T-cell (primary cell): ENCODE measurements at regions not wholly inside any gene's neighbourhood (a gene's known extent, or its start where the extent isn't known, plus 50 kb on each side); places are given as distances from the start of the nearest gene placed in this dataset.

Experiments used
- ATAC-seq, 4 experiments: fragments of 200-7000 bp in 3 of 4; fragments of 150-1000 bp in 1 of 4; cut with Tn5 transposase; replicated peaks in 1 of 4; 1 replicate in 3 of 4; 2 replicates in 1 of 4; pipeline ENCODE4 v1.10.0; 2021; ENCODE audit warnings: moderate library complexity in 3 of 4, mild to moderate bottlenecking in 2 of 4, moderate number of reproducible peaks in 1 of 4
- CTCF ChIA-PET, 2 donors: fragments of 300-600 bp; sonication (Branson Sonifier 250); formaldehyde crosslinking; loops; one replicate each; lab custom pipeline; 2022; ENCODE audit warnings: antibody characterized with exemption in 2 of 2; lab: Charles Lee
- POLR2A ChIA-PET, 2 donors: fragments of 300-600 bp; sonication (Branson Sonifier 250); formaldehyde crosslinking; loops; one replicate each; lab custom pipeline; 2022; ENCODE audit warnings: antibody characterized with exemption in 2 of 2; lab: Charles Lee
- DNase-seq, 35 experiments: peaks; one replicate each; pipeline versions ENCODE4 v3.0.0 to v3.0.0-alpha.2; 2013 to 2023
- H3K27ac ChIP-seq: one replicate; pipeline ENCODE4 v1.5.1; 2013; ENCODE audit warnings: low read length
- H3K27me3 ChIP-seq, 2 experiments: replicated peaks in 1 of 2; 1 replicate in 1 of 2; 2 replicates in 1 of 2; pipeline versions ENCODE4 v1.6.1 to v1.7.0; 2013; ENCODE audit warnings: low read length in 1 of 2, mixed read lengths in 1 of 2; ENCODE audit not compliant: control insufficient read depth in 2 of 2, insufficient read depth in 2 of 2; ENCODE audit errors: extremely low read depth in 1 of 2
- H3K36me3 ChIP-seq, 2 donors: 1 replicate in 1 of 2; 2 replicates in 1 of 2; pipeline versions ENCODE4 v1.6.1 to v1.7.0; 2013; ENCODE audit warnings: low read length in 1 of 2; ENCODE audit not compliant: control insufficient read depth in 2 of 2, insufficient read depth in 1 of 2; ENCODE audit errors: extremely low read depth in 1 of 2
- H3K4me1 ChIP-seq, 2 experiments: 1 replicate in 1 of 2; 2 replicates in 1 of 2; pipeline versions ENCODE4 v1.6.1 to v1.7.0; 2013; ENCODE audit warnings: low read length in 2 of 2, mixed read lengths in 1 of 2; ENCODE audit not compliant: insufficient read depth in 2 of 2, control insufficient read depth in 1 of 2; ENCODE audit errors: extremely low read depth in 1 of 2
- H3K4me3 ChIP-seq, 2 donors: 1 replicate in 1 of 2; 2 replicates in 1 of 2; pipeline versions ENCODE4 v1.5.1 to v1.7.0; 2013; ENCODE audit warnings: mild to moderate bottlenecking in 2 of 2, low read length in 1 of 2, moderate library complexity in 1 of 2; ENCODE audit not compliant: control insufficient read depth in 1 of 2; ENCODE audit errors: extremely low read depth in 1 of 2
- H3K9me3 ChIP-seq: 2 replicates; pipeline ENCODE4 v1.7.0; 2013
- H3K27ac Mint-ChIP-seq, 2 donors: one replicate each; pipeline ENCODE4 v1.8.0; 2020 to 2021; ENCODE audit warnings: mild to moderate bottlenecking in 2 of 2, mixed read lengths in 2 of 2
- H3K27me3 Mint-ChIP-seq, 2 donors: one replicate each; pipeline ENCODE4 v1.8.0; 2021 to 2022; ENCODE audit warnings: mixed read lengths in 2 of 2
- H3K36me3 Mint-ChIP-seq: one replicate; pipeline ENCODE4 v1.8.0; 2021; ENCODE audit warnings: mixed read lengths
- H3K4me1 Mint-ChIP-seq, 3 donors: one replicate each; pipeline ENCODE4 v1.8.0; 2020 to 2022; ENCODE audit warnings: mixed read lengths in 3 of 3, mild to moderate bottlenecking in 1 of 3
- H3K4me3 Mint-ChIP-seq, 3 donors: one replicate each; pipeline ENCODE4 v1.8.0; 2020 to 2022; ENCODE audit warnings: mild to moderate bottlenecking in 3 of 3, mixed read lengths in 3 of 3, moderate library complexity in 3 of 3
- H3K9me3 Mint-ChIP-seq, 3 donors: one replicate each; pipeline ENCODE4 v1.8.0; 2020 to 2022; ENCODE audit warnings: mixed read lengths in 3 of 3
- WGBS: methylation state at CpG from one replicate; pipeline ENCODE4 v1.1.5; 2013; ENCODE audit warnings: missing lambda C conversion rate; ENCODE audit not compliant: insufficient coverage; 5-methylcytosine and 5-hydroxymethylcytosine counted together

DNA sequence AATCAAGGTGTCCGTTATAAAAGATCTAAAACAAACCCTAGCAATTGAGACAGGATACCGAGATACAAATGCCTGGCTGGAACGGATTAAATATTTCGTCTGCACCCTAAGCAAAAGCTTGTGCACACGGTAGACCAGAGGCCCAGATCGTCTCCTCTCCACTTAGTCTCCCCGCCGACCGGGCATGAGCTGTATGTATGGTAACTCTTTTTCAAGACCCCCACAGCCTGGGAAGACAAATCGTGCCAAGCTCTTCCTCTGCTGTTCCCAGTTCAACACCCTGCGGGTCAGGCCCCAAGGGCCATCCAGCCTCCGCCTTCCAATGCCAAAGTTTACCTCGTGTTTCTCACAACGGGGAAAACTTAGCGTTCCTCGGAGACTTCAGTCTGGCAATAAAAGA, 285.7 kb upstream of the GALNT17 start:
- no peak for ATAC-seq
- H3K36me3 Mint-ChIP-seq: no peaks in the 10 kb centered on the region
- Histone ChIP-seq H3K27ac (no peak overlapping the region), H3K4me3 (no peak overlapping the region), H3K9me3 (no peaks in the 10 kb centered on the region), H3K27me3 (no peaks in the 10 kb centered on the region), H3K36me3 (no peaks in the 10 kb centered on the region), H3K4me1 (no peaks in the 10 kb centered on the region)
- DNase-seq: no peak
- 92% methylated on average over 16 of the region's 16 CpGs for WGBS
- H3K27ac Mint-ChIP-seq: no peak overlapping the region
- H3K4me3 Mint-ChIP-seq: no peak overlapping the region
- CTCF ChIA-PET: interaction anchor here (0.5 to 0.6 kb wide), 2 partner anchors 8 to 10 kb away, joined by 3 read pairs; no protein-coding TSS in a partner anchor
- POLR2A ChIA-PET: no interaction called here
- H3K9me3 Mint-ChIP-seq: peaks cover 22 to 38% (median 22%) of the 10 kb centered on the region in 3 donors
- peaks cover 0 to 4% (median 0%) of the 10 kb centered on the region in 3 donors for H3K4me1 Mint-ChIP-seq
- H3K27me3 Mint-ChIP-seq: no peaks in the 10 kb centered on the region

DNA sequence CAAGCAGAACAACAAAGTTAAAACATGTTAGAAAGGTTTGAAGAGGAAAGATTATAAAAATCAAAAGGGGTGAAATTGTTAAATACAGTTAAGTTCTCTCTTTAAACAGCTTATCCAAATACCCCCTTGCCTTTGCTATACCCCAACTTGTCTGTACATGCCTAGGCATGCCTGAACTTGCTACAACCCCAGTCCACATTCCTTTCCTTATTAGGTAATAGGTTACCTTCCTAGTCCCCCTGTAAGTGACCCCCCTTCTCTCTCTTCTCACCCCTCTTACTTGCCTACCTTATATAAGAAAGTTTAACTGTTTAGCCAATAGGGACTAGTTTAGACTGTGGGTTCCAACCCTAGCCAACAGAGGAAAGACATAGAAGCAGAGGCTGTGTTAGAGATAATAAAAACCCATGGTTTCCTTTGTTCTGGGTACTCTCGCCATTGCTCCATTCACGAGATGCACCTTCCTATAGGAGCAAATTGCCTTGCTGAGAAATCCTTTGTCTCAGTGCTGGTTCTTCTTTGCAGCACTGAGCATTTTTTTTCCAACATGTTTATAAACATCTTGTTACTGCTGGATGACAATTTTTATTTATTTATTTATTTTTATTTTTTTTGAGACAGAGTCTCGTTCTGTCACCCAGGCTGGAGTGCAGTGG, 282.2 kb upstream of the GALNT17 start:
- H3K4me3 Mint-ChIP-seq: no peak overlapping the region
- no peaks in the 10 kb centered on the region for H3K27me3 Mint-ChIP-seq
- ATAC-seq (no peak), DNase-seq (no peak)
- H3K36me3 ChIP-seq: no peaks in the 10 kb centered on the region
- no peak overlapping the region for H3K27ac Mint-ChIP-seq
- H3K9me3 Mint-ChIP-seq: peaks cover 22 to 34% (median 22%) of the 10 kb centered on the region in 3 donors
- H3K27ac ChIP-seq: no peak overlapping the region
- ChIA-PET CTCF (no interaction called here), POLR2A (no interaction called here)
- no peaks in the 10 kb centered on the region for H3K4me1 ChIP-seq
- no peaks in the 10 kb centered on the region for H3K9me3 ChIP-seq
- H3K27me3 ChIP-seq: no peaks in the 10 kb centered on the region
- H3K4me1 Mint-ChIP-seq: peaks cover 0 to 4% (median 0%) of the 10 kb centered on the region in 3 donors
- no peak overlapping the region for H3K4me3 ChIP-seq
- WGBS: no CpG with 5 or more reads among the region's 3 CpGs
- H3K36me3 Mint-ChIP-seq: no peaks in the 10 kb centered on the region

DNA sequence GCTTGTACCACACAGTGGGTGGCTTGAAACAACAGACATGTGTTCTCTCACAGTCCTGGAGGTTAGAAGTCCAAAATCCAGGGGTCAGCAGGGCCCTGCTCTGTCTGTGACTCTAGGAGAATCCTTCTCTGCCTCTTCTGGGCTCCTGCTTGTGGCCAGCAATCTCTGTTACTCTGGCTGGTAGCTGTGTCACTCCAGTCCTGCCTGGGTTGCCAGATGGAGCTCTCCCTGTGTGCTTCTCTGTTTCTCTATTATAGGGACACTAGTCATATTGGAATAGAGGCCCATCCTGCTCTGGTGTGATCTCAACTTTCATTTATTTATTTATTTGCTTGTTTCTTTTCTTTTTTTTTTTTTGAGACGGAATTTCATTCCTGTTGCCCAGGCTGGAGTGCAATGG, 276.6 kb upstream of the GALNT17 start:
- H3K36me3 Mint-ChIP-seq: no peaks in the 10 kb centered on the region
- POLR2A ChIA-PET: no interaction called here
- H3K27me3 Mint-ChIP-seq: no peaks in the 10 kb centered on the region
- no peak overlapping the region for H3K4me3 Mint-ChIP-seq
- peaks cover 0 to 7% (median 2%) of the 10 kb centered on the region in 3 donors for H3K9me3 Mint-ChIP-seq
- no peak overlapping the region for H3K27ac ChIP-seq
- no peak overlapping the region for H3K4me3 ChIP-seq
- no peaks in the 10 kb centered on the region for H3K4me1 Mint-ChIP-seq
- no CpG with 5 or more reads among the region's 1 CpG for WGBS
- H3K4me1 ChIP-seq: no peaks in the 10 kb centered on the region
- no peaks in the 10 kb centered on the region for H3K36me3 ChIP-seq
- H3K27me3 ChIP-seq: peaks cover 0 to 8% of the 10 kb centered on the region in 2 experiments
- no peaks in the 10 kb centered on the region for H3K9me3 ChIP-seq
- ATAC-seq (no peak), DNase-seq (no peak)
- CTCF ChIA-PET: interaction anchor here (0.5 to 0.7 kb wide), 3 partner anchors 9 to 1580 kb away, joined by 3 to 5 read pairs (median 3); no protein-coding TSS in a partner anchor
- H3K27ac Mint-ChIP-seq: no peak overlapping the region

DNA sequence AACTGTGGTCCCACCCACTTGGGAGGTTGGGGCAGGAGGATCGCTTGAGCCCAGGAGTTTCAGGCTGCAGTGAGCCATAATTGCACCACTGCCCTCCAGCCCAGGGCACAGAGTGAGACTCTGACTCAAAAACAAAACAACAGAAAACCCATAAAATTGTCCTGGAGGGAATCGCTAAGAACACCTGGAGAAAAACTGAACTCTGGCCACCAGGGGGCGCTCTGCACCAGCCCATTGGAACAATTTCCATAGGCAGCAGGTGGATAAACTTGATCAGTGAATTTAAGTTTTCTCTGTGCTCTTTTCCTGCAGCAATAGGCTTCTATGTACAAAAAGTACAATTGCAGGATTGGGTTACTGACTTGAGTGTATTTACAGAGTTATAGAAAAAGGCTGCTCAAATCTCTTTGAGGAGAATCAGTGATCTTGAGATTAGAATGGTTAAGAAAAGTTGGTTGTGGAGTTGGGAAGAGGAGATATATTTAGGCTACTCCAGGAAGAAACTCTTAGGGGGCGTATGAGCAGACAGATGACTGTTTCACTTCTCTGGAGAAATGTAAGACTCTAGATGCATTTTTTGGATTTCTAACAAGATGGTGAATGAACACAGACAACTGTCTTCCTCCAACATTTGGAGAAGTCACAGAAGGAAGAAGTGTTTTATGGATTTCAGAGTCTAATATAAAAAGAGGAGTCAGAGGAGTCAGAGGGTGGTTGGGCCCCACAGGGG, 274.9 kb upstream of the GALNT17 start:
- ATAC-seq (no peak), DNase-seq (peak in 22 of 35 experiments; percentile 3 to 59 (median 14))
- Mint-ChIP-seq H3K27me3 (no peaks in the 10 kb centered on the region), H3K4me1 (no peaks in the 10 kb centered on the region), H3K4me3 (no peak overlapping the region), H3K36me3 (no peaks in the 10 kb centered on the region), H3K9me3 (peaks cover 0 to 15% (median 7%) of the 10 kb centered on the region in 3 donors), H3K27ac (no peak overlapping the region)
- H3K36me3 ChIP-seq: no peaks in the 10 kb centered on the region
- POLR2A ChIA-PET: no interaction called here
- no peak overlapping the region for H3K27ac ChIP-seq
- CTCF ChIA-PET: interaction anchor here in 1 of 2 donors (0.6 kb wide), 1 partner anchor 1797 kb away, joined by 3 read pairs; no protein-coding TSS in a partner anchor
- 0% methylated on average over 2 of the region's 4 CpGs for WGBS
- H3K9me3 ChIP-seq: no peaks in the 10 kb centered on the region
- no peaks in the 10 kb centered on the region for H3K4me1 ChIP-seq
- H3K27me3 ChIP-seq: peaks cover 0 to 8% of the 10 kb centered on the region in 2 experiments
- H3K4me3 ChIP-seq: no peak overlapping the region

DNA sequence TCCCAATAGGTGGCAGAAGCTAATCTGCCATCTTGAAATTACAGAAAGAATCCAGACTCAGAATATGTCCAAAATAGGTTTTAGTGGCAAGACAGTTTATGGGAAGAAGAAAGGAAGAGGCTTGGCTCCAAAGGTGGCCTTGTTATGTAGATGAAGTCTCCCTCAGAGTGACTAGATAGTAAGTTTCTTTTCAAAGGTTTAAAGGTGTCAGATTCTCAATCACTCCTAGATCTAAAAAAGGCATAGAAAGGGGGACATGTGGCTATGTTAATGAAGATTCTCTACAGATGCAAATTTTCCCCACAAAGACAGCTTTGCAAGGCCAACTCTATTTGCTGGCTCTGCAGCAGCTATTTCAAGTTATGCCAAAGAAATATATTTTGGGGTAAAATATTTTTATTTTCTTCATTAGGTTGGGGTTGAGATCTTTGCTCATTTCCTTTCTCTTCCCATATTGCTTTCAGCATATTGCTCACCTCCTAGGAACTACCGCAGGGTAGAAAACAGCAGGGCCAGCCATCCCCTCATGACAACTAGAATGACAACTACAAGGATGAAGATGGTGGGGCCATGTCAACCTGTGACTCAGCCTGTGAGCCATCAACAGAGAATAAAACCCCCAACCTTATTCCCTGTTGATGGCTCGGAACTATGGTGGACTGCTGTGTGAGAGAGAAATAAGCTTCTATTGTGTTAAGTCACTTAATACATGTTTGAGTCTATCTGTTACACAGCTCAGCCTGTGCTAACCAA, 274.0 kb upstream of the GALNT17 start:
- Mint-ChIP-seq H3K36me3 (no peaks in the 10 kb centered on the region), H3K27me3 (no peaks in the 10 kb centered on the region), H3K27ac (no peak overlapping the region), H3K9me3 (peaks cover under 1 to 20% (median 7%) of the 10 kb centered on the region in 3 donors), H3K4me1 (no peaks in the 10 kb centered on the region), H3K4me3 (no peak overlapping the region)
- H3K4me3 ChIP-seq: no peak overlapping the region
- H3K27ac ChIP-seq: no peak overlapping the region
- DNase-seq (no peak), ATAC-seq (no peak)
- H3K4me1 ChIP-seq: no peaks in the 10 kb centered on the region
- POLR2A ChIA-PET: no interaction called here
- no peaks in the 10 kb centered on the region for H3K9me3 ChIP-seq
- no peaks in the 10 kb centered on the region for H3K36me3 ChIP-seq
- CTCF ChIA-PET: no interaction called here
- WGBS: no CpG with 5 or more reads among the region's 2 CpGs
- H3K27me3 ChIP-seq: peaks cover 0 to 8% of the 10 kb centered on the region in 2 experiments

DNA sequence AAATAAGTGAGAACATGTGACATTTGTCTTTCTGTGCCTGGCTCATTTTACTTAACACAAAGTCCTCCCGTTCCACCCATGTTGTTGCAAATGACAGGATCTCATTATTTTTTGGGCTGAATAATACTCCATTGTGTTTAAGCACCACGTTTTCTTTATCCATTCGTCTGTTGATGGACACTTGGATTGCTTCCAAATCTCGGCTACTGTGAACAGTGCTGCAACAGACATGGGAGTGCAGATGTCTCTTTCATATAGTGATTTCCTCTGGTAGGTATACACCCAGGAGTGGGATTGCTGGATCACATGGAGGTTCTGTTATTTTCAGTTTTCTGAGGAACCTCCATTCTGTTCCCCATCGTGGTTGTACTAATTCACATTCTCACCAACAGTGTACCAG, 264.4 kb upstream of the GALNT17 start:
- Histone ChIP-seq H3K27me3 (peaks cover 0 to 6% of the 10 kb centered on the region in 2 experiments), H3K4me1 (no peaks in the 10 kb centered on the region), H3K27ac (no peak overlapping the region), H3K36me3 (no peaks in the 10 kb centered on the region), H3K9me3 (no peaks in the 10 kb centered on the region), H3K4me3 (no peak overlapping the region)
- 65% methylated on average over 4 of the region's 5 CpGs for WGBS
- H3K27me3 Mint-ChIP-seq: no peaks in the 10 kb centered on the region
- POLR2A ChIA-PET: no interaction called here
- DNase-seq (no peak), ATAC-seq (no peak)
- H3K9me3 Mint-ChIP-seq: peaks cover 10 to 22% (median 18%) of the 10 kb centered on the region in 3 donors
- CTCF ChIA-PET: no interaction called here
- no peak overlapping the region for H3K4me3 Mint-ChIP-seq
- no peaks in the 10 kb centered on the region for H3K4me1 Mint-ChIP-seq
- no peaks in the 10 kb centered on the region for H3K36me3 Mint-ChIP-seq
- H3K27ac Mint-ChIP-seq: no peak overlapping the region
